GM23338 (cell line): ENCODE measurements at regions not wholly inside any gene's neighbourhood (a gene's known extent, or its start where the extent isn't known, plus 50 kb on each side); places are given as distances from the start of the nearest gene placed in this dataset.
A peak's percentile ranks its signal among the peaks of the same experiment; 100 is the strongest.

Experiments used
- ATAC-seq: fragments of 200-7000 bp; cut with Tn5 transposase; 3 replicates; pipeline ENCODE4 v1.9.1; 2020
- DNase-seq: peaks from one replicate; pipeline ENCODE4 v3.0.0-alpha.2; 2015; ENCODE audit warnings: low spot score
- H2AFZ ChIP-seq: fragments of 200-600 bp; sonication (generic); 2 replicates; pipeline ENCODE4 v1.8.0; 2016; ENCODE audit warnings: antibody characterized with exemption, mild to moderate bottlenecking, moderate library complexity
- H3F3A ChIP-seq: fragments of 200-600 bp; sonication (generic); replicated peaks from 2 replicates; pipeline ENCODE4 v1.8.0; 2017; ENCODE audit warnings: antibody characterized with exemption, mixed run types, low read depth
- H3K27ac ChIP-seq: fragments of 200-600 bp; sonication (generic); 2 replicates; pipeline ENCODE4 v1.6.1; 2016; ENCODE audit warnings: low read depth
- H3K27me3 ChIP-seq: fragments of 200-600 bp; sonication (generic); 2 replicates; pipeline ENCODE4 v1.8.0; 2016; ENCODE audit warnings: mild to moderate bottlenecking, mixed run types, moderate library complexity; ENCODE audit not compliant: insufficient read depth
- H3K36me3 ChIP-seq: fragments of 200-600 bp; sonication (generic); 2 replicates; pipeline ENCODE4 v1.8.0; 2016; ENCODE audit warnings: mild to moderate bottlenecking; ENCODE audit not compliant: insufficient read depth
- H3K4me1 ChIP-seq: fragments of 200-600 bp; sonication (generic); 2 replicates; pipeline ENCODE4 v1.8.0; 2016; ENCODE audit warnings: mild to moderate bottlenecking, moderate library complexity; ENCODE audit not compliant: insufficient read depth
- H3K4me2 ChIP-seq: fragments of 200-600 bp; sonication (generic); 2 replicates; pipeline ENCODE4 v1.7.1; 2017; ENCODE audit warnings: mixed run types
- H3K4me3 ChIP-seq: fragments of 200-600 bp; sonication (generic); 2 replicates; pipeline ENCODE4 v1.6.1; 2016; ENCODE audit warnings: mixed run types
- H3K79me2 ChIP-seq: fragments of 200-600 bp; sonication (generic); replicated peaks from 2 replicates; pipeline ENCODE4 v1.8.0; 2017; ENCODE audit warnings: mild to moderate bottlenecking; ENCODE audit not compliant: insufficient read depth
- H3K9me2 ChIP-seq: fragments of 200-600 bp; sonication (generic); 2 replicates; pipeline ENCODE4 v1.8.0; 2017; ENCODE audit not compliant: insufficient read depth
- H4K20me1 ChIP-seq: fragments of 200-600 bp; sonication (generic); replicated peaks from 2 replicates; pipeline ENCODE4 v1.8.0; 2017; ENCODE audit warnings: mild to moderate bottlenecking; ENCODE audit not compliant: insufficient read depth
- H3K27ac Mint-ChIP-seq: 2 replicates; pipeline ENCODE4 v1.8.0; 2020; ENCODE audit warnings: inconsistent platforms, mild to moderate bottlenecking, moderate library complexity, mixed read lengths
- H3K27me3 Mint-ChIP-seq: 3 replicates; pipeline ENCODE4 v1.8.0; 2022; ENCODE audit warnings: low read depth, mild to moderate bottlenecking, moderate library complexity, mixed read lengths, inconsistent platforms; ENCODE audit not compliant: insufficient read depth, poor library complexity
- H3K36me3 Mint-ChIP-seq: 3 replicates; pipeline ENCODE4 v1.8.0; 2021; ENCODE audit warnings: low read depth, mild to moderate bottlenecking, inconsistent platforms, moderate library complexity, mixed read lengths
- H3K4me1 Mint-ChIP-seq: 3 replicates; pipeline ENCODE4 v1.8.0; 2020; ENCODE audit warnings: mild to moderate bottlenecking, inconsistent platforms, mixed read lengths
- H3K4me3 Mint-ChIP-seq: 3 replicates; pipeline ENCODE4 v1.8.0; 2021; ENCODE audit warnings: moderate library complexity, mild to moderate bottlenecking, inconsistent platforms, mixed read lengths
- H3K9me3 Mint-ChIP-seq: 3 replicates; pipeline ENCODE4 v1.8.0; 2020; ENCODE audit warnings: moderate library complexity, mild to moderate bottlenecking, inconsistent platforms, mixed read lengths
- ETS1 ChIP-seq: IDR thresholded peaks from 2 replicates; pipeline ENCODE4 v1.6.1; 2016; ENCODE audit warnings: antibody characterized with exemption
- EZH2 ChIP-seq: fragments of 200-600 bp; sonication (generic); IDR thresholded peaks from one replicate; pipeline ENCODE4 v1.8.0; 2017; ENCODE audit warnings: antibody characterized with exemption, mild to moderate bottlenecking, low read depth; ENCODE audit not compliant: unreplicated experiment
- EZH2phosphoT487 ChIP-seq: fragments of 200-600 bp; sonication (generic); IDR thresholded peaks from one replicate; pipeline ENCODE4 v1.8.1; 2018; ENCODE audit warnings: antibody characterized with exemption; ENCODE audit not compliant: unreplicated experiment
- NANOG ChIP-seq: IDR thresholded peaks from 2 replicates; pipeline ENCODE4 v1.6.1; 2016; ENCODE audit warnings: antibody characterized with exemption, borderline replicate concordance
- POLR2AphosphoS5 ChIP-seq: IDR thresholded peaks from 2 replicates; pipeline ENCODE4 v1.6.1; 2016; ENCODE audit warnings: antibody characterized with exemption, low read depth
- STAT1 ChIP-seq: IDR thresholded peaks from one replicate; pipeline ENCODE4 v1.6.1; 2016; ENCODE audit warnings: antibody characterized with exemption; ENCODE audit not compliant: unreplicated experiment
- ZNF114 ChIP-seq: fragments of 250-450 bp; sonication (Bioruptor Pico); IDR thresholded peaks from 2 replicates; pipeline ENCODE4 v1.5.0; 2020; ENCODE audit warnings: mild to moderate bottlenecking, moderate library complexity
- ZNF331 ChIP-seq: fragments of 250-450 bp; sonication (Bioruptor Pico); IDR thresholded peaks from 2 replicates; pipeline ENCODE4 v1.5.0; 2020; ENCODE audit warnings: low read depth, mild to moderate bottlenecking, moderate library complexity
- ZNF462 ChIP-seq: fragments of 250-450 bp; sonication (Bioruptor Pico); IDR thresholded peaks from 2 replicates; pipeline ENCODE4 v1.5.0; 2020; ENCODE audit warnings: mild to moderate bottlenecking, moderate library complexity

GRCh38 chr10:3312403-3312940, 139.9 kb upstream of the PITRM1 start:
- Mint-ChIP-seq H3K27ac (peak overlapping the region; percentile 21; the same call in 1 of the 2 replicates), H3K27me3 (peaks cover 1% of the 10 kb centered on the region), H3K4me1 (peaks cover 15% of the 10 kb centered on the region), H3K36me3 (peaks cover 1% of the 10 kb centered on the region; the same call in 1 of the 3 replicates), H3K4me3 (no peak overlapping the region), H3K9me3 (peaks cover 7% of the 10 kb centered on the region)
- H2AFZ ChIP-seq: peak overlapping the region; percentile 50; the same call in 1 of the 2 replicates
- peak overlapping the region; percentile 27; the same call in 1 of the 2 replicates for H3K4me2 ChIP-seq
- no peaks in the 10 kb centered on the region for H3K79me2 ChIP-seq
- no peaks in the 10 kb centered on the region; the same call in 1 of the 2 replicates for H3K36me3 ChIP-seq
- H3F3A ChIP-seq: no peaks in the 10 kb centered on the region
- H3K27me3 ChIP-seq: no peaks in the 10 kb centered on the region
- no peak overlapping the region for H3K27ac ChIP-seq
- DNase-seq: peak; percentile 51
- ATAC-seq: peak; percentile 76
- TF ChIP-seq NANOG: no peak
- no peak for TF ChIP-seq ZNF331 (CRISPR knock-in tag)
- no peak for TF ChIP-seq EZH2phosphoT487
- TF ChIP-seq ETS1: no peak
- no peaks in the 10 kb centered on the region for H3K9me2 ChIP-seq
- H4K20me1 ChIP-seq: no peaks in the 10 kb centered on the region
- H3K4me3 ChIP-seq: no peak overlapping the region
- H3K4me1 ChIP-seq: peaks cover 14% of the 10 kb centered on the region; the same call in 1 of the 2 replicates

- DNase-seq (no peak), ATAC-seq (no peak)
- Mint-ChIP-seq H3K4me1 (peaks cover 15% of the 10 kb centered on the region), H3K27ac (no peak overlapping the region), H3K27me3 (no peaks in the 10 kb centered on the region), H3K4me3 (no peak overlapping the region), H3K36me3 (no peaks in the 10 kb centered on the region; the same call in 2 of the 3 replicates), H3K9me3 (peaks cover 3% of the 10 kb centered on the region; the same call in 2 of the 3 replicates)
- no peaks in the 10 kb centered on the region for H3F3A ChIP-seq
- H3K27ac ChIP-seq: no peak overlapping the region
- H2AFZ ChIP-seq: 0 out of 2 replicates have a peak overlapping the region, but pooled peaks have one; percentile 14
- no peaks in the 10 kb centered on the region for H3K27me3 ChIP-seq
- H3K4me1 ChIP-seq: peaks cover 14% of the 10 kb centered on the region; the same call in 1 of the 2 replicates
- no peak overlapping the region for H3K4me2 ChIP-seq
- H3K9me2 ChIP-seq: no peaks in the 10 kb centered on the region
- no peaks in the 10 kb centered on the region for H3K79me2 ChIP-seq
- H3K36me3 ChIP-seq: no peaks in the 10 kb centered on the region; the same call in 1 of the 2 replicates
- H3K4me3 ChIP-seq: no peak overlapping the region
- H4K20me1 ChIP-seq: no peaks in the 10 kb centered on the region
- TF ChIP-seq ZNF331 (CRISPR knock-in tag): no peak
- no peak for TF ChIP-seq ETS1
- TF ChIP-seq POLR2AphosphoS5: no peak
- TF ChIP-seq STAT1: no peak
- TF ChIP-seq EZH2: no peak
- no peak for TF ChIP-seq ZNF114 (CRISPR knock-in tag)
- no peak for TF ChIP-seq ZNF462 (CRISPR knock-in tag)
- no peak for TF ChIP-seq NANOG
Measured at GRCh38 chr10:3310016-3310784, 137.6 kb upstream of the PITRM1 start.
